SIG-M5 treated with dmso at 0.1 percent for 504 hours (cell line): ENCODE measurements at regions not wholly inside any gene's neighbourhood (a gene's known extent, or its start where the extent isn't known, plus 50 kb on each side); places are given as distances from the start of the nearest gene placed in this dataset.
"Not testable (repeated sequence)": the region's sequence is repeated elsewhere in the genome, so short reads cannot be mapped to it uniquely, and the experiment has no call there.

Experiments used
- DNase-seq: peaks from one replicate; lab custom pipeline; 2025; ENCODE audit not compliant: unreplicated experiment; lab: John Stamatoyannopoulos, UW

DNA sequence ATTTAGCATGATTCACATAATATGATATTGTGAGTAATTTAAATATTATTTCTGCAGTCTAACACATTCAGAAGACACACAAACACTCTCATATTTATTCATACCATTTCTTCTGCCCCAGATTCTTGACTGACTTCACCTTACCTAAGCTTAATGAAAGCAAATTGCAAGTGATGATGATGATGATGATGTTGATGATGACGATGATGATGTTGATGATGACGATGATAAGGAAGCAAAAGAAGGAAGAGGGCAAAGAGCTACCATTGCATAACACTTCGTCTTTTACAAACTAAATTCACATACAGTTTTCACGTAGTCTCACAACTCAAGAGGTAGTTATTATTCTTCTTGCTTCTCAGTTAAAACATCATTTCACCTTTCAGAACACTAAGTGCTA is 404.7 kb downstream of the NAF1 start:
- DNase-seq, result no peak

DNA sequence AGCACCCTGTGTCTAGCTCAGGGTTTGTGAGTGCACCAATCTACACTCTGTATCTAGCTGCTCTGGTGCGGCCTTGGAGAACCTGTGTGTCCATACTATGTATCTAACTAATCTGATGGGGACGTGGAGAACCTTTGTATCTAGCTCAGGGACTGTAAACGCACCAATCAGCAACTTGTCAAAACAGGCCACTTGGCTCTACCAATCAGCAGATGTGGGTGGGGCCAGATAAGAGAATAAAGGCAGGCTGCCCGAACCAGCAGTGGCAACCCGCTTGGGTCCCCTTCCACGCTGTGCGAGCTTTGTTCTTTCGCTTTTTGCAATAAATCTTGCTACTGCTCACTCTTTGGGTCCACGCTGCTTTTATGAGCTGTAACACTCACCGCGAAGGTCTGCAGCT is 426.5 kb downstream of the NAF1 start:
- not testable (repeated sequence) for DNase-seq

DNA sequence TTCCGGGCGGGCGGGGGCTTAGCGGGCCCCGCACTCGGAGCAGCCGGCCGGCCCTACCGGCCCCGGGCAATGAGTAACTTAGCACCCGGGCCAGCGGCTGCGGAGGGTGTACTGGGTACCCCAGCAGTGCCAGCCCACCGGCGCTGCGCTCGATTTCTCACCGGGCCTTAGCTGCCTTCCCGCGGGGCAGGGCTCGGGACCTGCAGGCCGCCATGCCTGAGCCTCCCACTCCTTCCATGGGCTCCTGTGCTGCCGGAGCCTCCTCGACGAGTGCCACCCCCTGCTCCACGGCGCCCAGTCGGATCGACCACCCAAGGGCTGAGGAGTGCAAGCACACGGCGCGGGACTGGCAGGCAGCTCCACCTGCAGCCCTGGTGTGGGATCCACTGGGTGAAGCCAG is 427.1 kb downstream of the NAF1 start:
- not testable (repeated sequence) for DNase-seq

DNA sequence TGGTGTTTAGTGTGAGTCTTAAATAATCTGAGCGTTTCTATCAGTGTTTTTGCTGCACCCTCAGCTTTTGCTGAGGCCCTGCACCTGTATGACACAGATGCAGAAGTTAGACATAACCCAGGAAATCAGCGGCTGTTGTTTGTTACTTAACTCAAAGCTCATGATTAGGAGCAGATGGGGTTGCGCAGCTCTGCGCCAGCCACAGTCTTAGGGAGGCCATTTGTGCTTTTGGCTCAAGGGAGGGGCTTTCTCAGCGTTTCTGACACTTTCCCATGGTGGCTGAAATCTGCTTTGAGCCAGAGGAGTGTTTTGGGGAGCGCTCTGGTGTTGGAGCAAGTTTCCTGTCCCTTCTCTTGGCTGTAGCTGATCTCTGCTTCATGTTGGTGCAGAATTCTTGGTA is 433.8 kb downstream of the NAF1 start:
- no peak for DNase-seq

DNA sequence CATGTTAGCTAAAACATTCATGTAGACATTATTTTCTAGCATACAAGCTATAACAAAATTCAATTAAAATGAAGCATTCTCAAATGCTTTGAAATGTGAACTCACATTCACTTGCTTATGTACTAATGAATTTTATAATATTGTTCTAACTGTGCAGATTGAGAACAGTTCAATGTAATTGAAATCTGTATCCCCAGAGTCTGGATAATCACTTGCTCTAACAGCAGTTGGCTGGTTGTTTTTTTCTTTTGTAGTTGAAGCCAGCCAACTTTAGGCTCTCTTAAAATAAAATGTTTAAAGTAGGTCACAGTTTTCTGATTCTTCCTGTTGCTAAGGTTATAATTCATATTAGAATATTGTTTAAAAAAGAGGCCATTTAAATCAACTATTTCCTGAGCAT is 438.9 kb downstream of the NAF1 start:
- no peak for DNase-seq

DNA sequence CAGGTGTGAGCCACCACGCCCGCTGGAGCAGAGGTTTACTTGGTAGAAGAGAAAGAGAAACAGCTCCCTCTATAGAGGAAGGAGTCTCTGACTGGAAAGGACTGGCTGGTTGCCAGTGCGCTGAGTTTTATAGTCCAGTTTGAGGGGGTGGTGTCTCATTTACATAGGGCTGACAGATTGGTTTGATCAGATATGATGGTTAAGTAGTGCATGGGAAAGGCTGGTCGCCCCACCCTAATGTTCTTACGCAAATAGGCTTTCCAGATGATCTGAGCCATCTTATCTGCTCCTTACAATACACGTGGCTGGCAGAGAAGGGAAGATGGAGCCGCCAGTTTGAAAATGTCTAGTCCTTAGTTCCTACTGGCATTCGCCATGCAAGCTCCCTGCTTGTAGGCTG is 439.5 kb downstream of the NAF1 start:
- DNase-seq, result no peak

DNA sequence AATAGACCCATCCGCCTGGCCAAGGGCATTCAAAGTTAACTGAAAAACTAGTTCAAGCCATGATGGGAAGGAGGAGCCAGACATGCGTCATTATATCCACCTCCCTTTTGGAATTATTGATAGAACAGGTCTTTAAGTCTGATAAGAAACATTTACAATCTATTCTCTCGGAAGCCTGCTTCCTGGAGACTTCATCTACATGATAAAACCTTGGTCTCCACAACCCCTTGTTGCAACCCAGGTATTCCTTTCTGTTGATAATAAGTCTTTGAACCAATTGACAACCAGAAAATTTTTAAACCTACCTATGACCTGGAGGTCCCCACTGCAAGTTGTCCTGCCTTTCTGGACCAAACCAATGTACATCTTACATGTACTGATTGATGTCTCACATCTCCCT is 451.3 kb downstream of the NAF1 start:
- DNase-seq, result no peak

DNA sequence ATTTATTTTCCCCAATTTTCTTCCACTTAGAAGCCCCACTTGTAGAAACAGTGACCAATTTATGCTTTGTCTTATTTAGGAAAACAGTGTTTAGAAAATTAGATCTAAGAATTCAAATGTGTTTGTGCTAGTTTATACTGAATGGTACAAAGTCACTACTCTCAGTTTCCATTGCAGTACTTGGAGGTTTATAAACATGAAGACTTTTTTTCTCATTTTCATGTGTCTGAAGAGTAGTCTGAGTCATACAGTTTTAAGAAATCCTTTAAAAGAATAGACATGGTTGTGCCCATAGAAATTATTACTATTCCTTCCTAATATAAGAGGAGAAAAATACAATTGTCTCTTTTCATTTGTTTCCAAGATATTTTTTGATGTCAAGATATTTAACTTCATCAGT is 458.7 kb downstream of the NAF1 start:
- DNase-seq, result no peak

DNA sequence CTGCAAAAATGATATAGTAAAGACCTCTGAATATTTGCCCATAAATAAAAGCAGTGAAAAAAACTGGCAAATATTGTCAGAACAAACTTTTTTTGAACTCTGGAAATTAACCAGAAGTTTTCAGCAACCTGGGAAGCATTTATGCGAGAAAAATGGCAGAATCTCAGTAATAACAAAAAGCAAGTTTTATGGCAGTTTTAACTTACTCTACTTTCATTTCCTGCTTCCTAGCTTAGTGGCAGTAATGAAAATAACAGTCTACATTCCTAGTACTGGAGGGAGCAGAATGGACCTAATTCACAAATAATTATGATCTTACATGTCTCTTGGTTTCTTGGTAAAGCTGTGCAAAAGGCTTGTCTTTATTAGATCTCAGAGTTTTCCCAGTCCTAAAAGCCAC is 460.1 kb downstream of the NAF1 start:
- peak; percentile 9 for DNase-seq

DNA sequence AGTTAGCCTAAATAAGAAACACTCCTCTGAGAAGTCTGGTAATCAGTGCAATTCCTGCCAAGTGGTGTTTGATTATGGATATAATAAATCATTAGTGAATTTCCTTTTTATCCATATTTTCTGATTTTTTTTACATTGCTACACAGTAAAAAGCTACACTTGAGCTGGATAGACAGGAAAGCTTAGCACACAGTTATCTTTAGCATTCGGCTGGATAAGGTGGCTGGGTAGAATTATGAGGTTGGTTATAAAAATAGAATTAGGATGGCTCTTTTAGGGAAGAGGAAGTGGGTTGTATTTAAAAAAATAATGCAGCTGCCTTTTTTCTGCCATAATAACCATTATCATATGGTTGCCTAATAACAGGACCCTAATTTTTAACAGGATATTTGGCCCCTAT is 460.6 kb downstream of the NAF1 start:
- peak; percentile 32 for DNase-seq

DNA sequence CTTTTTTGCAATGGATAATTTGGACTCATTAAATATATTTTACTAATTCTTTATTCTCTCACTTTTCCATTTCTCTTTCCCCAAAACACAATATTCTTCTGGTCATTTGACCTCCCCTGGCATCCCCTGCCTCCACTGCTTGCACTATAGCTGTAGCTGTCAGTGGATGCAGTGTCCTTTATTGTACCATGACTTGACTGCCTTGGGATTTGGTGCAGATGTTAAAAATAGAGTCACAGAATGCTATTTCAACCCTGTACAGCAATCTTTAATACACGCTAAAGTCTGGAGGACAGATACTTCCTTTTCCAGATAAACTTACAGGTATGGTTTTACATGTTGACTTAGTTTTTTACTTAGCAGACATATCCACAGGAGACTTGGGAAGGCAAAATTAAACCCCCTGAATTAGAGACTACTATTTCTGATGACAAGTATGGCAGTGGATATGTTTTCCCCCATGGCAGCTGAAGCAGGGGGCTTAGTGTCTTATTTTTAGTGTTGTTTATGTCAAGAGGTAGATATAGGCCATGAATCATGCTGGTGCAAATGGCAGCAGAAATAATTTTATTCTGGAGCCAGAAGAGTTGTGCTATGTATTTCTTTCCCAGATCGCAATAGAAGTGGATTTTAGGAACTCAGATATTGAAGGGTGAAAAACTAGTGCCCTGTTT is 461.4 kb downstream of the NAF1 start:
- no peak for DNase-seq

DNA sequence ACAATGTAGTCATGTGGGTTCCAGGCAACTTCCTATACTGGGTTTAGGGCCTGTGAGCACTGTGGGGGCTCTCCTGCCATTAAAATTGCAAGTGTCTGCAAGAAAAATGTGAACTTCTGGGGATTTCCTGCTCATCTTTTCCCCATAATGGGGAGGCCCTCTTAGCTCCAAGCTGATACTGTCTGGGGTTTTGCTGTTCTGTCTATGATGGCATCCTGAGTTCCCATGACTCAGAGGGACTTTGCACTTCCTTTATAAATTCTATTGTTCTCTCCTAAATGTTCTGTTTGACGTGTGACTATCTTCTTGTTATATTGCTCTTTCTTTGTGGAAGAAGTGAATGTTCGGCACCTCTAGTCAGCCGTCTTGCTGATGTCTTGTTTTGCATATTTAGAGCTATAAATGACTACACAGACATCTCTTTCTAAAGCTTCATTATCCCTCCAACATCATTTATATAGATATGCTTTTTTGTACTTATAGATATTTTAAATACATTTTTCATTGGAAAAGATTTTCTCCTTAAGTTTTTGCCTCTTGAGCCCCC is 465.8 kb downstream of the NAF1 start:
- no peak for DNase-seq

DNA sequence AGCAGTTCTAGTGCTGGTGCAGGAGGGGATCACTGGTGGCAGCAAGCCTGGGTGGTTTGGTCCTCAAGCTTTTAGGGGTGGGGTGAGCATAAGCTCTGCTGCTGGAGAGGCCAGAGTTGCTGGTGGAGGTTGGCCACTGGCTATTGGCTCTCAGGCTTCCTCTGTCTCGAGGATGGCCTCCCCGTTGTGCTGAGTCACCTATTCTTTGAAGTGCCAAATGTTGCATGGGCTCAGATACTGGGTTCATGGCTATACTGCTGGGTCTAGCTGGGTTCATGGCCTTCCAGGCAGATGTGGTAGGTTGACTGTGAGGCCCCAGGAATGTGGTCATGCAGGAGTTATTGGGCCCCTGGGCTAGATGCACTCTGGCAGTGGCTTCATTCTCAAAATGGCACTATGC is 466.3 kb downstream of the NAF1 start:
- no peak for DNase-seq

DNA sequence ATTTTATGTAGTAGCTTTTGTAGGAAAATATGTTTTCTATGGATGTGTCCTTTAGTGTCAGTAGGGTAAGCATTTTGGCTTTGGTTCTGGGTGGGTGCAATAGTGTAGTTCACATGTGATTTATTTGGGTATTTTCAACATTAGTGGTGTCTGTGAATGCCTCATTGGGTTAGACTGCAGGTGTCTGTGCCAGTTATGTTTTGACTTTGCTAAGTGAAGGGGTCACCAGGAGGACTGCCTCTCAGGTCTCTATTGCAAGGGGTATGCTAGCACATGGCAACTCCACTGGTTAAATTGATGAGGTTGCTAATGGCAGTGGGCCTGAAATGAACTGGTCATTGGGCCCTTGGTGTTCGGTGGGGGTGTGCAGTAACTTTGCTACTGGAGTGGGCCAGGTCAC is 467.1 kb downstream of the NAF1 start:
- DNase-seq, result no peak

DNA sequence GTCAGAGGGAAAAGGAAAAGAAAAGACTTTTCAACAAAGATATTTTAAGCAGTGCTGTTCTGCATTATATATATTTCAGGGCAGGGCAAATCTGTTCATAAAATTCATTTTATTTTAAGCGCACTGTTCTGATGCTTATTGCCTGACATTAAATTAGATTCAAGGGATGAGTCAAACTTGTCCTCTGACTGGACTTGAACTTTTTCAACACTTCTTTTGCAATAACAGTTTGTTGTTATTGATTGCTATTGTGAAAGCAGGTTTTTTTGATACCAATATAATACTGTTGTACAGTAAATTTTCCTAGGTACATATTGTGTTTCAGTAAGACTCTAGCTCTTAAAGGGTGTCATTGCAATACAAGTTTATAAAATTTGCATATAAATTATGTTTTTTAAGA is 481.3 kb downstream of the NAF1 start:
- DNase-seq, result no peak

DNA sequence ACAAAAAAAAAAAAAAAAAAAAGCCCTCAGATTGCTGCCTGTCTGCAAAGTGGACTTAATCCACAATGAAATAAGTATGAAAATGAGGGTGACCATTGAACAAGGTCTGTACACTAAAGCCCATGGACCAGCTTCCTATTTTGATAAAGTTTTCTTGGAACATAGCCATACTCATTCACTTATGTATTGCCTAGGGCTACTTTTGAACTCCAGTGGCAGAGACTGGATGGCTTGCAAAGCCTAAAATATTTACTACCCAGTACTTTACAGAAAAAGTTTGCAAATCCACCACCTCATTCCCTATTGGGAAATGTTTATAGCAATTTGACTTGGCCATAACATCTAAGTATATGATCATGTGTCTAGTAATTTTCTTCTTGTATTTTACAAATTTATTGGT is 481.7 kb downstream of the NAF1 start:
- DNase-seq, result no peak

DNA sequence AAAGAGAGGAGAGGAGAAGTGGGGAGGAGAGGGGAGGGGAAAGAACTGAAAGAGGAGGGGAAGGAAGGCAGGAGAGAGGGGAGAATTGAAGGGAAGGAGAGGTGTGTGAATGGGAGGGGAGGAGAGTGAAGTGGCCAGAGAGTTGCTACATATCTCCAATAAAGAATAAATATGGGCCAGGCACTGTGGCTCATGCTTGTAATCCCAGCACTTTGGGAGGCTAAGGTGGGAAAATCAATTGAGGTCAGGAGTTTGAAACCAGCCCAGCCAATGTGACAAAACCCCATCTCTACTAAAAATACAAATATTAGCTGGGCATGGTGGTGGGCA is 482.4 kb downstream of the NAF1 start:
- no peak for DNase-seq

DNA sequence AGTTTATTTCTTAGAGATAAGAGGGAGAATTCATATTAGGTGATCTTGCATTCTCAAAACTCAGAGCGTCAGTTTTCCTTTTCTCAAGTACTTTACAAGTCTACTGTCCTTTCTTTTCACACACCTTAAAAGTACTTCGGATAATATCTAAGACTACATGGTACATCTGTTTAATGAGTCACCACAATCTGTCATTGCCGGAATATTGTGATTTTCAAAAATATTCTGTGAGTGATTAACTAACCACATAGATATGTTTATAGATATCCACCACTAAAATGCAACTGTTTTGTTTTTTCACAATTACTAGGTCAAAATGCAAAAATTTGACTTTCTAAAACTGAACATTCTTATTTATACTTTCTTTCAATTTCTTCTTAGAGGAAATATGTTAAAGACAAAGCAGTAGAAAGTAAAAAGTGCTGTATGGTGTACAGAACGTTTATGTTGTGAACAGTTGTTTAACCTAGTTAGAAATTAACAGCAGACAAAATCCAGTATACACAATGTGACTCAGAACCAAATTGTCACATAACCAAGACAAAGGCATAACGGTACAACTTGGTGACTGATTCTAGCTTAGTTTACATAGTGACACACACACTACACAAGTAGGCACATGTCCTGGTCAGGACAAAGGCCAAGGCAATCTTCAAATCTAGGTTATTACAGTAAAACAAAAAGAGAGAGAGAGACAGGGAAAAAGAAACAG is 482.9 kb downstream of the NAF1 start:
- DNase-seq, result no peak

DNA sequence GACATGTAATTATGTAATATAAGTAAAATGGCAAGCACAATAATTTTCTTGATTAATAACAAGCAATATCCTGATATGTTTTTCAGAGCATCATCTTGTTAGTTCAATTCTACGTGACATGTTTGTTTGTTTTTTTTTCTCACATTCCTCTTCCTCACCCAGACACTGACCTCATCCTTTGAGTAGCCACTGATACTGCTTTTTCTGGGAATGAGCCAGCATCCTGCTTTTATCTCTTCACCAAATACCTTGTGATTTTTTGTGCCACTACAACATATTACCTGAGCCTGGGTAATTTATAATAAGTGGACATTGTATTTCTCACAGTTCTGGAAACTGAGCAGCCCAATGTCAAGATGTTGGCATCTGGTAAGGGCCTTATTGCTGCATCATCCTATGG is 484.0 kb downstream of the NAF1 start:
- DNase-seq, result no peak

DNA sequence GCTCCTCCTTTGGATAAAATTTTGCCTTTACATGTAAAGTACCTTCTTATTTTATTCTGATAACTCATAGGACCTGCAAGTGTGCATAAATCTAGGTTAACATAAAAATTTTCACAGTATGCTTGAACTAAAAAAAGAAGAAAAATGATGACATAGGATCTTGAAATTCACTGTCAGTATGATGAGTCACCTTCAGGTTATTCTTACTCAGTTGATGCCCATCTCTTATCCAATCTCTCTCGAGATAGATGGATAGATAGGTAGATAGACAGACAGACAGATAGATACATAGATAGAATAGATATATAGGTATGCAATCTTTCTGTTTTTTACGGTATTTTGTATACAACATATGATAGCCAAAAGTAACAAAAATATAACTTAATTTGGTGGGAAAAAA is 485.5 kb downstream of the NAF1 start:
- DNase-seq, result no peak

DNA sequence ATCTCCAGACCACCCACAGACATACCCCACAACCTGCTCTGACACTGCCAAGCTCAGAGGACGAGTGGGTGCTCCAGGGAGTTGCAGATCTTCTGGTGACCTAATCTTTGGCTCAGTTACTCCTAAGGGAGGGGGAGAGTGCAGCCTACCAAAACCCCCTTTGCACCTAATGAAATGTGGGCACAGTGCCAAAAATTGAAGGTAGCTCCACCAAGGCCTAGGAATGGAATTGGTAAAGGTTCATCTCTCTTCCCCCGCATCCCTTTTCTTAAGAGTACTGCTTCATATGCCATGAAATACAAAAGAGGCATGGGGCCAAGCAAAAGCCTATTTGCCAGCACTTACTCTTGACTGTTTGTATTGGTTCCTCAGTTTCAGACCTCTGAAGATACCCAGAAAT is 491.0 kb downstream of the NAF1 start:
- DNase-seq, result no peak

DNA sequence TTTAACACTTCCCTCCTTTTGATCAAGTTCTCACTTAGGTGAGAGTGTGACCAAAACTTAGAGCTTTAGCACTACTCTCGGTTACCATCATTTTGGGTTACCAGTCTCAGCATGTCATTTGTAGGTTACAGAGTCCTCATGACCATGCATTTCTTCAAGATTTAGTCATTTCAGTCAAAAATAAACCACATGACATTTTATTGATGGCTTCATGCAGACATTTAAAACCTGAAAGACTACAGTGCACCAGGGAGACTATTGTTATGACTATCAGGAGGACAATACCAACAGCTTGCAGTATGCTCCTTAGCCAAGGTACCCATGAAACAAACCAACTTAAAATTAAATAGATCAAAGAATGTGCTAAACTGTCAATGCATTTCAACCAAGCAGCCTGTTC is 498.1 kb upstream of the FSTL5 start:
- no peak for DNase-seq

DNA sequence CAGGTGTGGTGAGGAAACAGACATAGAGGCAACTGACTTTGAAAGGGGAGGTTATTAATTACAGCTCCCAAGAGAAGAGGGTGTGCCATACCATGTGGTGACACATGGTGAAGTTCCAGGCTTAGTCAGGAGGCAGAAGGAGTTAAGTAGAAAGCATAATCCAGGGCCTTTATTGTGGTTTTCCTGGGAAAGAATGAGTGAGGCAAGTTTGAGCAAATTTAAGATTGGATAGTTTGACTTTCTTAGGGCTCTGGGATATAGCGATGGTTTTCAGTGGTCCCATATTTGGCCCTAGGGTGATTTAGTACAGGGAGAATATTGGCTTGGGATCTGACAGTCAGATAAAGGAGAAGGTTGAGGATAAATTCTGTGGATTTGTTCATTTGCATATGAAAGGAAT is 495.9 kb upstream of the FSTL5 start:
- DNase-seq, result no peak
